BJ (cell line): ENCODE measurements at regions not wholly inside any gene's neighbourhood (a gene's known extent, or its start where the extent isn't known, plus 50 kb on each side); places are given as distances from the start of the nearest gene placed in this dataset.

Source experiments
- CTCF ChIA-PET: fragments of 350-600 bp; formaldehyde crosslinking; extraction: SDS; loops from one replicate; lab custom pipeline; 2021; ENCODE audit warnings: antibody characterized with exemption, inconsistent platforms; lab: Yijun Ruan, JAX
- POLR2A ChIA-PET: fragments of 300-600 bp; sonication (Branson Sonifier 250); formaldehyde crosslinking; extraction: SDS; loops from one replicate; lab custom pipeline; 2021; ENCODE audit warnings: antibody characterized with exemption; lab: Charles Lee
- DNase-seq: peaks from one replicate; pipeline ENCODE4 v3.0.0-alpha.2; 2011; ENCODE audit warnings: low read depth
- H3K27me3 ChIP-seq: 2 replicates; pipeline ENCODE4 v1.6.0; 2011; ENCODE audit warnings: low read length; ENCODE audit not compliant: control insufficient read depth, insufficient read depth
- H3K36me3 ChIP-seq: 2 replicates; pipeline ENCODE4 v1.5.1; 2011; ENCODE audit warnings: low read length; ENCODE audit not compliant: control insufficient read depth, insufficient read depth
- H3K4me3 ChIP-seq: 2 replicates; pipeline ENCODE4 v1.5.1; 2011; ENCODE audit warnings: low read depth, mild to moderate bottlenecking, control low read depth, low read length
- CTCF ChIP-seq: IDR thresholded peaks from 2 replicates; pipeline ENCODE4 v1.5.1; 2011; ENCODE audit warnings: low read depth, mild to moderate bottlenecking, control low read depth, inconsistent platforms, low read length, moderate library complexity; ENCODE audit not compliant: insufficient read depth

GRCh38 chr6:118401325-118401975 is 146.6 kb upstream of the PLN start:
- Histone ChIP-seq H3K27me3 (no peaks in the 10 kb centered on the region), H3K36me3 (no peaks in the 10 kb centered on the region), H3K4me3 (no peak overlapping the region)
- ChIA-PET CTCF (interaction anchor here (1.4 to 1.8 kb wide), 3 partner anchors 10 to 50 kb away, joined by 3 to 5 read pairs (median 3); no protein-coding TSS in a partner anchor), POLR2A (no interaction called here)
- no peak for TF ChIP-seq CTCF
- no peak for DNase-seq

DNA sequence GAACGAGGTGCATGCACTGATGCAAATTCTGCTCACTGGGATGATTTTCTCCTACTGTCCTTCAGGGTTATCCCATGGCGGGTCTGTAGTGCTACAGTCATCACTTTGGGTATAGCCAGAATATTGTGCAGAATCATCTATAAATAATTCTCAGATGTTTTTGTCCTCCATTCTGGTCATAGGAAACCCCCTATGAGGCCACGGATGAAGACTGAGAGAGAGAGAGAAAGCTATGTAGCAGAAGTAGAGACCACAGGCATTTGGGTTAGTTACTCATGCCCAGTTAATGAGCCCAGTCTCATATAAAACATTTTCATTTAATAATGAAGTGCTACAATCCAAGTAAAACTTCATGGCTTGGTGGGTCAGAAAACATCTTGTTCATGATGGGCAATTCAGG is 145.1 kb upstream of the PLN start:
- Histone ChIP-seq H3K36me3 (peaks cover 2% of the 10 kb centered on the region), H3K27me3 (no peaks in the 10 kb centered on the region), H3K4me3 (no peak overlapping the region)
- peak; percentile 9 for DNase-seq
- CTCF ChIA-PET, result no interaction called here
- TF ChIP-seq CTCF, result no peak
- POLR2A ChIA-PET, result no interaction called here

DNA sequence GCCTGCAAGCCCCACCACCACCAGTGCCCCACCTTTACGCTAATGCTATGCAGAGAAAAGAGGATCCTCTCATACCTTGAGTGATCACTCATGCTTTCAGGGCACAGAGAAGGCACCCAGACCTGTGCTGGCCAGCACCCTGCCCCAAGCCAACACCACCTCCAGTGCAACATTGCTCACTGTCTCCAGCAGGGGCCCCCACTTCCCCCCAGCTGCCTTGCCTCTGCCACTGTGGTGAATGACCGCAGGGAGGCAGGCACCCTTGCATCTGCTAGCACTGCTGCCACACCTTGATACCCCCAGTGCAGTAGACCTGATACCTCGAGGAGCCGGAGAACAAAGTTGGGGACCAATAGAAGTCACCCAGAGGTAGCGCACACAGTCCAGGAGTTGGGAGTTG is 139.2 kb upstream of the PLN start:
- Histone ChIP-seq H3K36me3 (peaks cover 2% of the 10 kb centered on the region), H3K27me3 (no peaks in the 10 kb centered on the region), H3K4me3 (no peak overlapping the region)
- POLR2A ChIA-PET, result no interaction called here
- no peak for TF ChIP-seq CTCF
- DNase-seq, result no peak
- CTCF ChIA-PET, result interaction anchor here (1.6 kb wide), 1 partner anchor 12 kb away, joined by 3 read pairs; no protein-coding TSS in a partner anchor

DNA sequence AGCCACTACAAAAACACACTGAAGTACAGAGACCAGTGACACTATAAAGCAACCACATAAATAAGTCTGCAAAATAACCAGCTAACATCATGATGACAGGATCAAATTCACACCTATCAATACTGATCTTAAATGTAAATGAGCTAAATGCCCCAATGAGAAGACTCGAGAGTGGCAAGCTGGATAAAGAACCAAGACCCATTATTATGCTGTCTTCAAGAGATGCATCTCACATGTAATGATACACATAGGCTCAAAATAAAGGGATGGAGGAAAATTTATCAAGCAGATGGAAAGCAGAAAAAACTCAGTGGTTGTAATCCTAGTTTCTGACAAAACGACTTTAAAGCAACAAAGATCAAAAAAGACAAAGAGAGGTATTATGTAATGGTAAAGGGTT is 138.1 kb upstream of the PLN start:
- CTCF ChIA-PET, result interaction anchor here (1.2 kb wide), 1 partner anchor 12 kb away, joined by 5 read pairs; no protein-coding TSS in a partner anchor
- no peaks in the 10 kb centered on the region for H3K27me3 ChIP-seq
- TF ChIP-seq CTCF, result no peak
- POLR2A ChIA-PET, result no interaction called here
- peaks cover 2% of the 10 kb centered on the region for H3K36me3 ChIP-seq
- no peak overlapping the region for H3K4me3 ChIP-seq
- no peak for DNase-seq
